A172 (cell line): ENCODE measurements at regions not wholly inside any gene's neighbourhood (a gene's known extent, or its start where the extent isn't known, plus 50 kb on each side); places are given as distances from the start of the nearest gene placed in this dataset.
"Not testable (repeated sequence)": the region's sequence is repeated elsewhere in the genome, so short reads cannot be mapped to it uniquely, and the experiment has no call there.

Experiments
- DNase-seq: peaks from one replicate; pipeline ENCODE4 v3.0.0-alpha.2; 2015; ENCODE audit warnings: low spot score

DNA sequence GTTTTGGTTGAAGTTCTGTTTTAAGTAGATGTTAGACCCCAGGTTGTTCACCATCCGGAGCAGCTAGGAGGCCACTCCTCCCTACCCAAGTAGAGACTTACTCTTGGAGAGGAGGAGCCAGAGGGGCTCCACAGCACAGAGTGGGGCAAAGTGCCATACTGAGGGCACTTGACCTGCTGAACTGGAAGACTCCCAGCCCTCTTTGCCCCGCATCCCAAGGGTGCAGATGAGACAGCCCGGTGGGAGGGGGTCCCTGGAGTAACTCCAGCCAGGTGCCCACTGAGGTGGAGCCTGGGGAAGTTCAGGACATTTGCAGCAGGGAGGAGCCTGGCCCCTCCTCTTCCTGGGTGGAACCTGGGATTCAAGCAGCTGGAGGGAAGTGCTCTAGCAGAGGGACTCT lies 102.1 kb upstream of the GPR6 start:
- no peak for DNase-seq

DNA sequence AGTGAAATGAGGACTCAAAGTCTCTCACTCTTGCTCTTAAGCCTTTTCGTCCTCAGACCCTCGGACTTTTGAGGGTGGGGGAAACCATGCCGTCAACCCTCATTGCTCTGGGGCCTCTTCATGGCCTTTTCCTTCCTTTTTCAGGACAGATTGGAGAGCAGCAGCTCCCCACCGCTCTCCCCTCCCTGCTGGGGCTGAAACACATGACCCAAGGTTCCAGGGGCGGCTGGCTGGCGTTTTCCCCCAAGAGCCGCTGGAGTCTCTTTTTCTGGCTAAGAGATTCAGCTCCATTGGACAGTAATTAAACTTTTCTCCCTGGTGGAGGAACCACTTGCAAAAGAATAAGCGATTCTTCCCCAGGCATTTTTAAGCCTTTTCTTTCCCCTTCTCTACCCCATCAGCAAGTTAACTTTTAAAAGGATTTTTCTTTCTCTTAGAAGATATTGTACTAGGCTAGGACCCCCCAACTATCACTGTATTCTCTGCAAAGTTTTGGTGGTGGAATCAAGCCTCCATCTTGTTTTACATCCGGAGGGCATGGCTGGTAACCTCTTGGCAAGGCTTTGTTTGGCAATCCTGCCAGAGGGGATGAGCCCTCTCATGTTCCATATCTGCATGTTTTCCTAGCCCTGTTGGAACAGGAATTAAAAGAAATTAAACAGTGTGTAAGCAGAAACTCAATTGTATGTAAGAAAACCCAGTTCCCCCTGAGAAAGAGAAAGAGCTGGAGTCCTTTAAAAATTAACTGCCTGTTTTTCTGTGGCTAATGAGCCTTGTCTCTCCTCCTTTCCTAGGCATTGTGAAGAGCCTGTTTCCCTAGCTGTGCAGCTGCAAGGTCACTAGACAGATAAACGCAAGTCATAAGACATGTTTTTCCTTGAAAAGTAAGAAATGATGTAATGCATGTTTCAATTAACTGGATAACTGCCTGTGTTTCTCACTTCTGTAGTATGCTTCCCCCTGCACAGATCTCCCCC lies 100.8 kb upstream of the GPR6 start:
- no peak for DNase-seq

DNA sequence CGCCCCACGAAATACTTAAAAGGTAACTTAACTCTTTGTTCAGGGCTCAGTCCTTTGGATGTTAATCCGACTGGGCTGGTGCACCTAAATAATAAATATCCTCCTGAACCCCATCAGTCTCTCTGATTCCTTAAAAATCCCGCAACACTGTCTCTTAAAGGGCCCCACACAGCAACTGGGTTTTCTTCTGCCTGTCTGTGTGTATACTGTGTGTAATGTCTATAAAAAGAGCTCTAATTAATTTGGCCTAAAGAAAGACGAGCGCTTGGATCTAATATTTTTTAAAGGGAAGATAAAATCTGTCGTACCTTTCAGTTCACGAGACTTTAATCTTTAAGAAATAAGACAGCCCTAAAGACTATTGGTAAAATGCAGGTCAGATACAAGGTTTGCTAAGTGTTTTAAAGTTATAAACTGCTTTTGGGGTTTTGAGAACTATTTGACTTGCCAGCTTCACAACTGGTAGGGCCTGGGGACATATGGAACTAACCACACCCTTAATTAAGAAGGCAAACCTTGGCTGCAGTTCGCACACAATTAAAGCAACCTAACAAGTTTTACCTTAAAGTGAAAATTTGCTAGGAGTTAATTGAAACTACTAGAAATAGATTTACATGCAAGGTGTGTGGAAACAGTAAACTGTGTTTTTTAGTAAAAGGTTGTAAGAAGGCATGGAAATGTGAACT lies 100.0 kb upstream of the GPR6 start:
- DNase-seq, result not testable (repeated sequence)

GRCh38 chr6:109879081-109879480 lies 99.0 kb upstream of the GPR6 start:
- not testable (repeated sequence) for DNase-seq

GRCh38 chr6:109879521-109879920 lies 98.6 kb upstream of the GPR6 start:
- DNase-seq, result no peak

DNA sequence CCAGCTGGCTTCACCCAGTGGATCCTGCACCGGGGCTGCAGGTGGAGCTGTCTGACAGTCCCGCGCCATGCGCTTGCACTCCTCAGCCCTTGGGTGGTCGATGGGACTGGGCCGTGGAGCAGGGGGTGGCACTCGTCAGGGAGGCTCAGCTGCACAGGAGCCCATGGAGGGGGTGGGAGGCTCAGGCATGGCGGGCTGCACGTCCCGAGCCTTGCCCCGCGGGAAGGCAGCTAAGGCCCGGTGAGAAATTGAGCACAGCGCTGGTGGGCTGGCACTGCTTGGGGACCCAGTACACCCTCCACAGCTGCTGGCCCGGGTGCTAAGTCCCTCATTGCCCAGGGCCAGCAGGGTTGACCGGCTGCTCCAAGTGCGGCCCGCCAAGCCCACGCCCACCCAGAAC lies 97.0 kb upstream of the GPR6 start:
- not testable (repeated sequence) for DNase-seq

DNA sequence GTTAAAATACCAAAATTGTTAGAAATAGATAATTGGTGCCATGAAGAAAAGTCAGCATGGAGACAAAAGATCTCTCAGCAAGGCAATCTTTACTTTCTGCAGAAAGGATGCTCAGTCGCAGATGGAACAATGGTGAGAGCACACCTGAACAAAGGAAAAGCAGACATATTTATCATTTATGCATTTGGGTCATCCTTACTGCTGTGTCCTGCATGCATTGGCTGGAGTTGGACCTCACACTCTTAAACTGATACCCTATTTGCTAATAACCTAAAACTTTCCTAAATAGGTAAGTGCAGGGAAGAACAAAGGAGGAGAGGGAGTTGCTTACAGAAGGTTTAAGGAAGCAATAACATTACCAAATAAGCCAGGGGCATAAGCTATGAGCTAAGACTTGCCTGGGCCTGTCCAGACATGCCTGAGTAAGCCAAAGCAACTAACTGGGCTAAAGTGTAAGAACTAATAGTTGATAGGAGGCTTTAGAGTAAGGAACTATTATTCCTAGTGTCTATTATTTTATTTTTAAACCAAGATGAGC lies 96.1 kb upstream of the GPR6 start:
- DNase-seq, result not testable (repeated sequence)

DNA sequence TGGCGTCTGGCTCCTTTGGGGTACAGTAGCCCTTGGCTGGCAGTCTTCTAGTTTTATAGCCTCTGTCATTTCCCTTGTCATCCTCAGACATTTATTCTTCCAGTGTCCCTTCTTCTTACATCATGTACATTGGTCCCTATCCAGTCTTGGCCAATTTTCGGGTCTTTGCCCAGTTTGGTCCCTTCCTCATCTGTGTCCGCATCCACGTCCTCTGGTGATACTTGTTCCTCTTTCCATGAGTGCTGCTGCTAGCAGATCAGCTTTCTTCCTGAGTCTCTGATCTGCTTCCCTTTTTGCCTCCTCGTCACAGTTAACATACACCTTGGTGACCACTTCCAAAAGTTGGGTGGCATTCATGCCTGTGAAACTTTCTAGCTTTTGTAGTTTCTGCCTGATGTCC lies 86.2 kb upstream of the GPR6 start:
- no peak for DNase-seq

- DNase-seq, result no peak
These were observed 85.4 kb upstream of the GPR6 start for GRCh38 chr6:109892451-109893435.

- no peak for DNase-seq
These were observed 84.5 kb upstream of the GPR6 start for GRCh38 chr6:109893606-109894005.

DNA sequence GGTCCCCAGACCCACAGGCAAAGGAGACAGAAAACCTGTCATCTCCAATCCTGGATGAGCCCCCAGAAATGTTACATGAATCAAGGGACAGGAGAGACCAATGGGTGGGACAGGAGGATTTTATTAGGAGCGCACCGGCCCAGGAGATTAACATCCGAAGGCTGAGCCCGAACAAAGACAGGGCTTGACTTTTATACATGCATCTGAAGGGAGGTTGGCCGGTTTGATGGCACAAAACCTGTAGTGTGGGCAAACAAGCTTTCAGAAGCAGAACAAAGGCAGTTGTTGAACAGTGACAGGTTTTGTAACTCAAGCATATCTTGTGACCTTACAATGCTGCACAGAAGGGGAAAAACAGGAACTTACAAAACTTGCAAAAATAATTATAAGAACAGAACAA lies 83.9 kb upstream of the GPR6 start:
- no peak for DNase-seq

DNA sequence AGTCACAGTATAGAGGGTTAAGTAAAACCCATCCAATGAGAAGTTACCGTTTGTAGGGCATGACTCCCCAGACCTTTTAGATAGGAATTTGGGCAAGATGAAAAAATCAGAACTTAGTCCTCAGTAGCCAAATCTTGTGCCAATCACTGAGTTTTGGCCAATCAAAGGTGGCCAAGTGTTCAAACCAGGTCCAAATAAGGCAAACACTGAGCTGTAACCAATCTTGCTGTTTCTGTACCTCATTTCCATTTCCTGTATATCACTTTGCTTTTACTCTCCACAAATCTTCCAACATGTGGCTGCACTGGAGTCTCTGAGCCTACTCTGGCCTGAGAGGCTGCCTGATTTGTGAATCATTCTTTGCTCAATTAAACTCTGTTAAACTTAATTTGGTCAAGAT lies 81.8 kb upstream of the GPR6 start:
- peak; percentile 9 for DNase-seq

- DNase-seq, result no peak
These were observed 81.1 kb upstream of the GPR6 start for GRCh38 chr6:109897025-109897424.

GRCh38 chr6:109897561-109898080 lies 80.5 kb upstream of the GPR6 start:
- DNase-seq, result no peak

GRCh38 chr6:109901976-109902375 lies 76.1 kb upstream of the GPR6 start:
- DNase-seq, result no peak

DNA sequence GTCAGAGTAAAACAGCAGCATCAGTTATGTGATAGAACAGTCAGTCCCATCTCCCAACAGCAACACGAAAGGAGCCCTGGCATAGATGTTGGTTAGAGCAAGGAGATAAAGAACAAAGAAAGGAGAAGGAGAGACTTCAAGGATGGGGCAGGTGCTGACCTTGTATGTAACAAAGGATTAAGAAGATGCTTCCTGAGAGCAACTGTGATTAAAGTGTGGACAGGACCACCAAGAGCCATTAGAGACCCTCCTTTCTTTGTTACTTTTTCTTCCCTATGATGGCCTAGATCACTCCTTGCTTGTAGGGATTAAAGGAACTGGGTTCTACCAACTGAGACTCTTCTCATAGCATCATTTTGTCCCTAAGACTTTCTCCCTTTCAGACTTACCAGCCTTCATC lies 75.2 kb upstream of the GPR6 start:
- DNase-seq, result no peak

GRCh38 chr6:109910571-109910970 lies 67.5 kb upstream of the GPR6 start:
- DNase-seq, result no peak

GRCh38 chr6:109912118-109912517 lies 66.0 kb upstream of the GPR6 start:
- DNase-seq, result no peak

GRCh38 chr6:109912952-109913351 lies 65.2 kb upstream of the GPR6 start:
- DNase-seq, result no peak

- not testable (repeated sequence) for DNase-seq
These were observed 62.4 kb upstream of the GPR6 start for GRCh38 chr6:109915748-109916147.

GRCh38 chr6:109916759-109917158 lies 61.4 kb upstream of the GPR6 start:
- no peak for DNase-seq
